Breast epithelium (tissue), 3 donors: ENCODE measurements at regions not wholly inside any gene's neighbourhood (a gene's known extent, or its start where the extent isn't known, plus 50 kb on each side); places are given as distances from the start of the nearest gene placed in this dataset.

Experiments used
- POLR2A ChIP-seq: fragments of 450-650 bp; IDR thresholded peaks from one replicate; pipeline ENCODE4 v1.6.1; 2016; ENCODE audit warnings: antibody characterized with exemption, mild to moderate bottlenecking, moderate library complexity
- POLR2AphosphoS5 ChIP-seq, 3 donors: sonication (generic); formaldehyde crosslinking; IDR thresholded peaks; one replicate each; pipeline ENCODE4 v1.6.1; 2017; ENCODE audit warnings: antibody characterized with exemption in 3 of 3
- TF ChIP-seq, protein P1 (sequence below), 3 donors: fragments of 450-650 bp; IDR thresholded peaks; one replicate each; pipeline ENCODE4 v1.5.1; 2016 to 2017; ENCODE audit warnings: antibody characterized with exemption in 3 of 3, mild to moderate bottlenecking in 3 of 3, moderate library complexity in 3 of 3

DNA sequence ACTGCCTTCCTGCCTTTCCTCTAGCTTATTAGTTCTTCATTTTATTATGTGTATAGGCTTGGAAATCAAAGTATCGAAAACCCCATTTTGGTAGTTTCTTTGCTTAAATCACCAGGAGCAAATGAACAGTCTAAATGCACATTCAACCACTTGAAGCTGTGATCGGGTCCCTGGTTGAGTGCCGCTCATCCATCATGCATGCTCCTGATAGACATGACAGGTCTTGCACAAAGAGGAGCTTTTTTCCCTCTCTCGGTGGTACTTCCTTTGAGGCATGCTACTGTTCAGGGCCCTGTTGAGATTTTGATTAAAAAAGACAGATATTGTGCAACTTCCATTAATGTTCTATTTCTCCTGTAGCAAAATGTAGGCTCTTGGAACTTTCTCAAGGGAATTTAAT lies 185.8 kb downstream of the OLFM4 start:
- TF ChIP-seq, protein P1, sequence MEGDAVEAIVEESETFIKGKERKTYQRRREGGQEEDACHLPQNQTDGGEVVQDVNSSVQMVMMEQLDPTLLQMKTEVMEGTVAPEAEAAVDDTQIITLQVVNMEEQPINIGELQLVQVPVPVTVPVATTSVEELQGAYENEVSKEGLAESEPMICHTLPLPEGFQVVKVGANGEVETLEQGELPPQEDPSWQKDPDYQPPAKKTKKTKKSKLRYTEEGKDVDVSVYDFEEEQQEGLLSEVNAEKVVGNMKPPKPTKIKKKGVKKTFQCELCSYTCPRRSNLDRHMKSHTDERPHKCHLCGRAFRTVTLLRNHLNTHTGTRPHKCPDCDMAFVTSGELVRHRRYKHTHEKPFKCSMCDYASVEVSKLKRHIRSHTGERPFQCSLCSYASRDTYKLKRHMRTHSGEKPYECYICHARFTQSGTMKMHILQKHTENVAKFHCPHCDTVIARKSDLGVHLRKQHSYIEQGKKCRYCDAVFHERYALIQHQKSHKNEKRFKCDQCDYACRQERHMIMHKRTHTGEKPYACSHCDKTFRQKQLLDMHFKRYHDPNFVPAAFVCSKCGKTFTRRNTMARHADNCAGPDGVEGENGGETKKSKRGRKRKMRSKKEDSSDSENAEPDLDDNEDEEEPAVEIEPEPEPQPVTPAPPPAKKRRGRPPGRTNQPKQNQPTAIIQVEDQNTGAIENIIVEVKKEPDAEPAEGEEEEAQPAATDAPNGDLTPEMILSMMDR (IDR thresholded peaks at IDR 0.05): no peak
- no peak for TF ChIP-seq POLR2A
- no peak for TF ChIP-seq POLR2AphosphoS5 (IDR thresholded peaks at IDR 0.05)
